SU-DHL-6 (cell line): ENCODE measurements at regions not wholly inside any gene's neighbourhood (a gene's known extent, or its start where the extent isn't known, plus 50 kb on each side); places are given as distances from the start of the nearest gene placed in this dataset.

ENCODE experiments used
- EZH2phosphoT487 ChIP-seq: fragments of 200-600 bp; sonication (generic), shearing (Covaris generic); conservative IDR thresholded peaks from 2 replicates; pipeline ENCODE4 v1.6.1; 2018; ENCODE audit warnings: mild to moderate bottlenecking, antibody characterized with exemption, low read length, moderate library complexity, mixed read lengths
- TF ChIP-seq, protein P1 (sequence below): fragments of 200-600 bp; sonication (generic); IDR thresholded peaks from one replicate; pipeline ENCODE4 v1.5.1; 2017; ENCODE audit warnings: antibody characterized with exemption, mild to moderate bottlenecking, low read length, moderate library complexity; ENCODE audit not compliant: insufficient read depth, poor library complexity, severe bottlenecking

DNA sequence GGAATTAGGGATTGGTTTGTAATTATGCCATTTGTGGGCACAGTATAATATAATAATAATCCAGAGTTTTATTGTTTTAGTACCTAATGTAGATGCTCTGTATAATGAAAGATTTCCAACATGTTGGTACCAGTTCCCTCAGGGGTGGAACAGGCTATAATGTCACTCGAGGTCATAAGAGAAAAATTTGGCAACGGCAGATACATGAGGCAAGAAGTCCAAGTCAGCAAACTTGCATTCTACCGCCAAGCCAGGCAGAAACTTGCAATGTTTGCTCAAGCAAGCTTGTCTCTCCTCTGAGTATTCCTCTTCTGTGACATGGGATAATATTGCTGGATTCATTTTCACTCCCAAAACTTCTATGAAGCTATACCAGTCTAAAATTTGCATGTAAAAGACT lies 520.0 kb upstream of the SALL3 start:
- TF ChIP-seq, protein P1, sequence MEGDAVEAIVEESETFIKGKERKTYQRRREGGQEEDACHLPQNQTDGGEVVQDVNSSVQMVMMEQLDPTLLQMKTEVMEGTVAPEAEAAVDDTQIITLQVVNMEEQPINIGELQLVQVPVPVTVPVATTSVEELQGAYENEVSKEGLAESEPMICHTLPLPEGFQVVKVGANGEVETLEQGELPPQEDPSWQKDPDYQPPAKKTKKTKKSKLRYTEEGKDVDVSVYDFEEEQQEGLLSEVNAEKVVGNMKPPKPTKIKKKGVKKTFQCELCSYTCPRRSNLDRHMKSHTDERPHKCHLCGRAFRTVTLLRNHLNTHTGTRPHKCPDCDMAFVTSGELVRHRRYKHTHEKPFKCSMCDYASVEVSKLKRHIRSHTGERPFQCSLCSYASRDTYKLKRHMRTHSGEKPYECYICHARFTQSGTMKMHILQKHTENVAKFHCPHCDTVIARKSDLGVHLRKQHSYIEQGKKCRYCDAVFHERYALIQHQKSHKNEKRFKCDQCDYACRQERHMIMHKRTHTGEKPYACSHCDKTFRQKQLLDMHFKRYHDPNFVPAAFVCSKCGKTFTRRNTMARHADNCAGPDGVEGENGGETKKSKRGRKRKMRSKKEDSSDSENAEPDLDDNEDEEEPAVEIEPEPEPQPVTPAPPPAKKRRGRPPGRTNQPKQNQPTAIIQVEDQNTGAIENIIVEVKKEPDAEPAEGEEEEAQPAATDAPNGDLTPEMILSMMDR: no peak
- no peak for TF ChIP-seq EZH2phosphoT487
